Prostate gland (tissue), 2 donors: ENCODE measurements at regions not wholly inside any gene's neighbourhood (a gene's known extent, or its start where the extent isn't known, plus 50 kb on each side); places are given as distances from the start of the nearest gene placed in this dataset.

ENCODE experiments used
- DNase-seq: peaks from one replicate; pipeline ENCODE4 v3.0.0-alpha.2; 2019; ENCODE audit warnings: low spot score
- H3K27ac ChIP-seq, 2 donors: fragments of 200-600 bp; sonication (generic); 2 replicates each; pipeline ENCODE4 v1.5.1; 2017 to 2019
- H3K27me3 ChIP-seq: fragments of 200-600 bp; sonication (generic); replicated peaks from 2 replicates; pipeline ENCODE4 v1.5.1; 2019; ENCODE audit not compliant: insufficient read depth
- H3K36me3 ChIP-seq, 2 donors: fragments of 200-600 bp; sonication (generic); 1 replicate in 1 of 2; 2 replicates in 1 of 2; pipeline versions ENCODE4 v1.5.1 to v1.8.1; 2017 to 2019
- H3K4me1 ChIP-seq: fragments of 200-600 bp; sonication (generic); replicated peaks from 2 replicates; pipeline ENCODE4 v1.5.1; 2019
- H3K4me3 ChIP-seq, 2 donors: fragments of 200-600 bp; sonication (generic); 2 replicates each; pipeline ENCODE4 v1.5.1; 2017 to 2019
- H3K9me3 ChIP-seq: fragments of 200-600 bp; sonication (generic); 2 replicates; pipeline ENCODE4 v1.5.1; 2017
- POLR2A ChIP-seq: fragments of 450-650 bp; IDR thresholded peaks from one replicate; pipeline ENCODE4 v1.6.1; 2016; ENCODE audit warnings: antibody characterized with exemption, mild to moderate bottlenecking
- POLR2AphosphoS5 ChIP-seq: sonication (generic); formaldehyde crosslinking; IDR thresholded peaks from one replicate; pipeline ENCODE4 v1.6.1; 2017; ENCODE audit warnings: antibody characterized with exemption
- WGBS: methylation state at CpG from one replicate; pipeline ENCODE4 v1.1.5; 2018; 5-methylcytosine and 5-hydroxymethylcytosine counted together
- intact Hi-C: fragments of 100-400 bp; cut with DNase I; formaldehyde crosslinking; loops from one replicate; pipeline ENCODE4 v1.14.2; 2022
- TF ChIP-seq, protein P1 (sequence below), 4 experiments: fragments of 200-600 bp in 2 of 4; fragments of 450-650 bp in 2 of 4; sonication (generic) in 2 of 4; IDR thresholded peaks; 1 replicate in 3 of 4; 2 replicates in 1 of 4; pipeline ENCODE4 v1.5.1; 2016 to 2019; ENCODE audit warnings: antibody characterized with exemption in 4 of 4, mild to moderate bottlenecking in 2 of 4, moderate library complexity in 2 of 4

DNA sequence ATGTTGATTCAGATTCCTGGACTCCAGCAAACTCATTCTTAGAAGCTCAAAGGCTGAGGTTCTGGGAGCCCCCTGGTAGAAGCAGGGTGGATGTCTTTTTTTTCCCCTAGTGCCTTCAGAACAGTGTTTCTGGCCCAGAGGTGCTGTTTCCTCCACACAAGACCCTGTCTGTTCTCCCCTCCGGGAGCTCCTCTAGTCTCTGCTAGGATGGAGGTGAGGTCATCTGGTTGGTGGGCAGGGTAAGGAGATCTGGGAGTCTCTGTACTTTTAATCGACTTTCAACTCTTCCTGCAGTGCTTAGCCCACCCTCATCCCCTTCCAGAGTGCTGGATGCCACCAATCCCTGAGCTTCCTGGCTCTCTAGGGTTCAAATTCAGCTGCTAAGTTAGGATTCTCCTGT lies 192.0 kb downstream of the SH3BP4 start:
- intact Hi-C loops, result no loop called here
- Histone ChIP-seq H3K9me3 (no peaks in the 10 kb centered on the region), H3K4me1 (no peaks in the 10 kb centered on the region), H3K36me3 (no peaks in the 10 kb centered on the region), H3K4me3 (no peak overlapping the region), H3K27me3 (no peaks in the 10 kb centered on the region), H3K27ac (no peak overlapping the region)
- no peak for TF ChIP-seq POLR2AphosphoS5
- no peak for TF ChIP-seq POLR2A
- TF ChIP-seq, protein P1, sequence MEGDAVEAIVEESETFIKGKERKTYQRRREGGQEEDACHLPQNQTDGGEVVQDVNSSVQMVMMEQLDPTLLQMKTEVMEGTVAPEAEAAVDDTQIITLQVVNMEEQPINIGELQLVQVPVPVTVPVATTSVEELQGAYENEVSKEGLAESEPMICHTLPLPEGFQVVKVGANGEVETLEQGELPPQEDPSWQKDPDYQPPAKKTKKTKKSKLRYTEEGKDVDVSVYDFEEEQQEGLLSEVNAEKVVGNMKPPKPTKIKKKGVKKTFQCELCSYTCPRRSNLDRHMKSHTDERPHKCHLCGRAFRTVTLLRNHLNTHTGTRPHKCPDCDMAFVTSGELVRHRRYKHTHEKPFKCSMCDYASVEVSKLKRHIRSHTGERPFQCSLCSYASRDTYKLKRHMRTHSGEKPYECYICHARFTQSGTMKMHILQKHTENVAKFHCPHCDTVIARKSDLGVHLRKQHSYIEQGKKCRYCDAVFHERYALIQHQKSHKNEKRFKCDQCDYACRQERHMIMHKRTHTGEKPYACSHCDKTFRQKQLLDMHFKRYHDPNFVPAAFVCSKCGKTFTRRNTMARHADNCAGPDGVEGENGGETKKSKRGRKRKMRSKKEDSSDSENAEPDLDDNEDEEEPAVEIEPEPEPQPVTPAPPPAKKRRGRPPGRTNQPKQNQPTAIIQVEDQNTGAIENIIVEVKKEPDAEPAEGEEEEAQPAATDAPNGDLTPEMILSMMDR (IDR thresholded peaks at IDR 0.05), result no peak
- 74% methylated on average over 2 of the region's 2 CpGs for WGBS
- DNase-seq, result no peak

DNA sequence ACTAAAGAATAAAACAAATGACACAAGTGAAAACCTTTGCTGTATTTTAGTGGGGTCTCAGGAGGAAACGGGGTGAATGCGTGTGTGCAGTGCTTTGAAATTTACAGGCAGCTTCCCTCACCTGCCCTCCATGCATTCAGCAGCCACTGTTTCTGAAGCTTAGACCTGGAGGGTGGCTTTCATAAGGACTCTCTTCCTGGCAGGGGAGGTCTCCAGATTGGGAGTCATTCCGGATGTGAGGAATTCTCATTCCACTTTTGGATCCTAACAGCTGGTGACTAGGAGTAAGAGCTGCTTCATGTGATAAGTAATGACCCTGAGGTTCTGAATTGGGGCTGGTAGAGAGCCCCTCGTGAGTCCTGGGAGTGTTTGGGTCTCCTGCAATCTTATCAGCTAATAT lies 192.5 kb downstream of the SH3BP4 start:
- Histone ChIP-seq H3K4me3 (no peak overlapping the region), H3K4me1 (no peaks in the 10 kb centered on the region), H3K36me3 (no peaks in the 10 kb centered on the region), H3K9me3 (no peaks in the 10 kb centered on the region), H3K27me3 (no peaks in the 10 kb centered on the region), H3K27ac (no peak overlapping the region)
- DNase-seq, result no peak
- no peak for TF ChIP-seq POLR2A
- TF ChIP-seq, protein P1 (IDR thresholded peaks at IDR 0.05), result no peak
- TF ChIP-seq POLR2AphosphoS5, result no peak
- intact Hi-C loops, result no loop called here
- WGBS, result 73% methylated on average over 4 of the region's 4 CpGs

DNA sequence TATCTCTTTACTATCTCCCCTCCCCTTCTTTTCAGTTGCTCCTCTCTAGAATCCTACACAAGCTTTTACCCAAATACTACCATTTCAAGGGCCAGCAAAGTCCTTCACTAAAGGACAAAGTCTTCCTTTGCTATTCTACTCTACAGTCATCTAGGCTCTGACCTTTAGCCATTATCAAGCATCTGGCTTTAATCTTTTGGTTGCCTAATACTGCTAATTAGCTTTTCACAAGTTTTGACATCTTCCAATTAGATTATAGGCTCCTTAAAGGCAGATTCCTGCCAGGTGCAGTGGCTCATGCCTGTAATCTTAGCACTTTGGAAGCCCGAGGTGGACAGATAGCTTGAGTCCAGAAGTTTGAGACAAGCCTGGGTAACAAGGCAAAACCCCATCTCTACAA lies 194.4 kb downstream of the SH3BP4 start:
- H3K36me3 ChIP-seq, result no peaks in the 10 kb centered on the region
- H3K27me3 ChIP-seq, result peaks cover 2% of the 10 kb centered on the region
- no peaks in the 10 kb centered on the region for H3K9me3 ChIP-seq
- TF ChIP-seq, protein P1 (IDR thresholded peaks at IDR 0.05), result no peak
- TF ChIP-seq POLR2A (no peak), POLR2AphosphoS5 (no peak)
- no peak for DNase-seq
- intact Hi-C loops, result no loop called here
- no peak overlapping the region for H3K4me3 ChIP-seq
- no peak overlapping the region for H3K27ac ChIP-seq
- WGBS, result 89% methylated on average over 1 of the region's 1 CpG
- H3K4me1 ChIP-seq, result no peaks in the 10 kb centered on the region

DNA sequence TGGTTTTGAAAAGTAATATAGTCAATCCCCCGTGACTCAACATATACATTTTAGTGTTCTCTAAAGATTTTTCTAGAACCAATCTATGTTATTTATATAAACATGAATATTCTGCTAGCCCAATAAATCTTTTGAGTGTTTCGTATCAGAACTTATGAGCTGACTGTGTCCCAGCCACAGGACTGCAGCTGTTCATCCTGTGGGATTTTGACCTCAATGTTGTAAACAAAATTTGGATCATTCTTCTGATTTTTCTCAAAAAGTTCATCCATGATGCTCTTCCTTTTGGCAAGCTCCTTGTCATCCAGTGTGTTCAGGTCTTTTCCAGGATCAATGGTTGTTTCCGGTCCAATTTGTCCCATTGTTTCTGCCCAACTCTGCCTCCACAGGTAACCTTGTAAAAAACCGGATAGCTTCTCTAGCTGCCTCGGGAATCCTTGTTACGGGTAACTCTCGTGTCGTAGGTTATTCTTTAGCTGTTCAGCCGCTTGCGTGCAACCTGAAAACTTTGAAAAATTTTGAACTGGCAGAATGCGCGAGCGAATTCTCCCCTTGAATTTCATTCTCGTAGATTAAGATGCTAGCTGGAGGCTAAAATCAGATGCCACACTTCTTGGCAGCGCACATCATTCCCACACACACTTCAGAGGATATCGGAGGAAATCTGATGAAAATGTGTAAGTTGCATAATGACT lies 195.2 kb downstream of the SH3BP4 start:
- peaks cover 2% of the 10 kb centered on the region for H3K27me3 ChIP-seq
- TF ChIP-seq POLR2AphosphoS5, result no peak
- no peak for TF ChIP-seq POLR2A
- TF ChIP-seq, protein P1 (IDR thresholded peaks at IDR 0.05), result no peak
- H3K36me3 ChIP-seq, result no peaks in the 10 kb centered on the region
- DNase-seq, result no peak
- 79% methylated on average over 16 of the region's 16 CpGs for WGBS
- no peak overlapping the region for H3K4me3 ChIP-seq
- H3K4me1 ChIP-seq, result no peaks in the 10 kb centered on the region
- intact Hi-C loops, result no loop called here
- H3K9me3 ChIP-seq, result no peaks in the 10 kb centered on the region
- no peak overlapping the region for H3K27ac ChIP-seq
